DOHH2 (cell line): ENCODE measurements at regions not wholly inside any gene's neighbourhood (a gene's known extent, or its start where the extent isn't known, plus 50 kb on each side); places are given as distances from the start of the nearest gene placed in this dataset.
"Not testable (repeated sequence)": the region's sequence is repeated elsewhere in the genome, so short reads cannot be mapped to it uniquely, and the experiment has no call there.

Experiments
- CTCF ChIP-seq: fragments of 200-600 bp; sonication (generic); IDR thresholded peaks from one replicate; pipeline ENCODE4 v1.5.1; 2014; ENCODE audit warnings: antibody characterized with exemption, mild to moderate bottlenecking, low read depth, low read length; ENCODE audit not compliant: poor library complexity, severe bottlenecking
- EZH2phosphoT487 ChIP-seq: fragments of 200-600 bp; sonication (generic); IDR thresholded peaks from 2 replicates; pipeline ENCODE4 v1.6.1; 2017; ENCODE audit warnings: borderline replicate concordance, mild to moderate bottlenecking, antibody characterized with exemption, low read length, moderate library complexity, mixed read lengths

- not testable (repeated sequence) for TF ChIP-seq CTCF, EZH2phosphoT487
Measured at GRCh38 chr7:6977368-6977767, 151.3 kb upstream of the CCZ1B start.
